ENCODE measurements at regions not wholly inside any gene's neighbourhood (a gene's known extent, or its start where the extent isn't known, plus 50 kb on each side); places are given as distances from the start of the nearest gene placed in this dataset.

- intact Hi-C loops (cut with DNase I): no loop called here
- DNase-seq: no peak
These were observed 75.9 kb upstream of the CPEB2 start for GRCh38 chr4:14926368-14926767.

GRCh38 chr4:14928035-14928434, 74.2 kb upstream of the CPEB2 start:
- intact Hi-C loops (cut with DNase I): no loop called here

GRCh38 chr4:14929669-14930068, 72.6 kb upstream of the CPEB2 start:
- intact Hi-C loops (cut with DNase I): no loop called here
- DNase-seq: no peak

More at GRCh38 chr4:14928035-14928434, 74.2 kb upstream of the CPEB2 start:
- DNase-seq: peak in 7 of 42 donors; percentile 10 to 52 (median 21)

GRCh38 chr4:14934704-14935390, 67.4 kb upstream of the CPEB2 start:
- intact Hi-C loops (cut with DNase I): no loop called here
- DNase-seq: no peak

- DNase-seq: no peak
- intact Hi-C loops (cut with DNase I): no loop called here
These were observed 58.5 kb upstream of the CPEB2 start for GRCh38 chr4:14943749-14944148.

- no peak for DNase-seq
- intact Hi-C loops (cut with DNase I): no loop called here
These were observed 49.9 kb upstream of the CPEB2 start for GRCh38 chr4:14952352-14952751.
